Peyer's patch (tissue), 4 donors: ENCODE measurements at regions not wholly inside any gene's neighbourhood (a gene's known extent, or its start where the extent isn't known, plus 50 kb on each side); places are given as distances from the start of the nearest gene placed in this dataset.

Experiments used
- CTCF ChIP-seq, 6 experiments: fragments of 450-650 bp in 4 of 6; fragments of 200-600 bp in 2 of 6; sonication (generic) in 1 of 6; IDR thresholded peaks; one replicate each; pipeline ENCODE4 v1.5.1; 2017 to 2019; ENCODE audit warnings: antibody characterized with exemption in 6 of 6, mild to moderate bottlenecking in 3 of 6, moderate library complexity in 1 of 6
- POLR2A ChIP-seq, 2 donors: fragments of 450-650 bp; IDR thresholded peaks; one replicate each; pipeline ENCODE4 v1.5.1; 2017; ENCODE audit warnings: antibody characterized with exemption in 2 of 2, mild to moderate bottlenecking in 2 of 2, moderate library complexity in 2 of 2

DNA sequence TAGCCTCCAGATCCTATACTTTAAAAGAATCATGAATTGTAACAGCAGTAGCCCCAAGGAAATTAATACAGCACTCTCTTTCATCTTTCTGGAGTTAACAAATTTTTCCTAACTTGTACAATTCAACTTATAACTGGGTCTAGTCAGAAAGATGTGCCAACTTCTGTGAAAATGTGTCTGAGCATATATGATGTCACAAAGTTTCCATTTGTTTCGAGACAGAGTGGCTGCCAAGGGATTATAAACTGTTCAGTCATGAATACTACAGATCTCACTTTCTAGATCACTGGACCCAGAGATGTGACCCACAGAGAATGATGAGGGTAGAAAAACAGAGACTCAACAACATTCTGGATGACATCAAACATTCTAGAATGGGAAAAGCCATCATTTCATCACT is 249.2 kb upstream of the PHF14 start:
- TF ChIP-seq CTCF (IDR thresholded peaks at IDR 0.05) (no peak), POLR2A (IDR thresholded peaks at IDR 0.05) (no peak)
